IMR-90 (cell line): ENCODE measurements at regions not wholly inside any gene's neighbourhood (a gene's known extent, or its start where the extent isn't known, plus 50 kb on each side); places are given as distances from the start of the nearest gene placed in this dataset.

Source experiments
- ATAC-seq: fragments of 200-7000 bp; cut with Tn5 transposase; 2 replicates; pipeline ENCODE4 v1.9.1; 2020; ENCODE audit warnings: low read depth, mild to moderate bottlenecking, moderate library complexity
- BruUV-seq: library from RNA; stranded (reverse); fragments of 400-500 nt; replicated peaks from 2 replicates; lab custom pipeline; 2021; lab: Mats Ljungman, UMichigan
- CTCF ChIA-PET: fragments of 300-600 bp; formaldehyde crosslinking; extraction: SDS; loops from one replicate; lab custom pipeline; 2021; ENCODE audit warnings: antibody characterized with exemption; lab: Yijun Ruan, JAX
- POLR2A ChIA-PET: fragments of 300-600 bp; sonication (Branson Sonifier 250); formaldehyde crosslinking; loops from one replicate; lab custom pipeline; 2022; ENCODE audit warnings: antibody characterized with exemption; ENCODE audit not compliant: unreplicated experiment; lab: Charles Lee
- DNase-seq: peaks from one replicate; pipeline ENCODE4 v3.0.0; 2013
- H2AFZ ChIP-seq: replicated peaks from 2 replicates; pipeline ENCODE3; 2013; ENCODE audit warnings: low read length, mild to moderate bottlenecking; ENCODE audit not compliant: poor library complexity
- H2AK5ac ChIP-seq: 2 replicates; pipeline ENCODE4 v1.6.1; 2013; ENCODE audit warnings: low read depth, low read length, inconsistent platforms
- H2AK9ac ChIP-seq: replicated peaks from 2 replicates; pipeline ENCODE3; 2013; ENCODE audit warnings: mild to moderate bottlenecking, low read depth, low read length, moderate library complexity; ENCODE audit not compliant: poor library complexity
- H2BK120ac ChIP-seq: 2 replicates; pipeline ENCODE4 v1.6.1; 2013; ENCODE audit warnings: low read depth, low read length, inconsistent platforms
- H2BK15ac ChIP-seq: 3 replicates; pipeline ENCODE4 v1.6.1; 2013; ENCODE audit warnings: low read depth, low read length, inconsistent platforms
- H2BK20ac ChIP-seq: 2 replicates; pipeline ENCODE4 v1.6.1; 2013; ENCODE audit warnings: low read depth, mild to moderate bottlenecking, inconsistent platforms, low read length, moderate library complexity
- H2BK5ac ChIP-seq: 2 replicates; pipeline ENCODE4 v1.6.1; 2013; ENCODE audit warnings: mild to moderate bottlenecking, low read depth, low read length, inconsistent platforms; ENCODE audit not compliant: poor library complexity, severe bottlenecking
- H3K14ac ChIP-seq: replicated peaks from 2 replicates; pipeline ENCODE4 v1.6.1; 2013; ENCODE audit warnings: low read depth, low read length, inconsistent platforms
- H3K18ac ChIP-seq: 2 replicates; pipeline ENCODE4 v1.6.1; 2013; ENCODE audit warnings: low read depth, low read length, control low read depth
- H3K23ac ChIP-seq: 2 replicates; pipeline ENCODE4 v1.6.1; 2013; ENCODE audit warnings: low read depth, low read length, inconsistent platforms
- H3K27ac ChIP-seq: 2 replicates; pipeline ENCODE4 v1.5.1; 2013; ENCODE audit warnings: mild to moderate bottlenecking, control low read depth, low read length; ENCODE audit not compliant: insufficient read depth
- H3K27me3 ChIP-seq: 2 replicates; pipeline ENCODE4 v1.6.1; 2013; ENCODE audit warnings: low read length; ENCODE audit not compliant: control insufficient read depth, insufficient read depth
- H3K36me3 ChIP-seq: 2 replicates; pipeline ENCODE4 v1.6.1; 2013; ENCODE audit warnings: low read length, mixed read lengths; ENCODE audit not compliant: control insufficient read depth, insufficient read depth
- H3K4ac ChIP-seq: 2 replicates; pipeline ENCODE4 v1.6.1; 2013; ENCODE audit warnings: low read depth, low read length, inconsistent platforms
- H3K4me1 ChIP-seq: 2 replicates; pipeline ENCODE4 v1.6.1; 2013; ENCODE audit warnings: low read length, mixed read lengths; ENCODE audit not compliant: control insufficient read depth, insufficient read depth
- H3K4me2 ChIP-seq: 2 replicates; pipeline ENCODE4 v1.6.1; 2013; ENCODE audit warnings: low read depth, mild to moderate bottlenecking, control low read depth, low read length, moderate library complexity
- H3K4me3 ChIP-seq: 2 replicates; pipeline ENCODE4 v1.5.1; 2013; ENCODE audit warnings: low read depth, mild to moderate bottlenecking, control low read depth, low read length, moderate library complexity; ENCODE audit not compliant: insufficient read depth
- H3K56ac ChIP-seq: 2 replicates; pipeline ENCODE4 v1.6.1; 2013; ENCODE audit warnings: low read length, inconsistent platforms; ENCODE audit not compliant: insufficient read depth; ENCODE audit errors: extremely low read depth
- H3K79me1 ChIP-seq, 2 experiments: 2 replicates each; pipeline ENCODE4 v1.6.1; 2013; ENCODE audit warnings: low read length in 2 of 2, inconsistent platforms in 1 of 2, low read depth in 1 of 2
- H3K9ac ChIP-seq: 2 replicates; pipeline ENCODE4 v1.6.1; 2013; ENCODE audit warnings: low read depth, low read length, control low read depth
- H3K9me1 ChIP-seq: 2 replicates; pipeline ENCODE4 v1.6.1; 2013; ENCODE audit warnings: low read length, inconsistent platforms; ENCODE audit not compliant: insufficient read depth
- H3K9me3 ChIP-seq: 2 replicates; pipeline ENCODE4 v1.6.1; 2013; ENCODE audit warnings: low read length; ENCODE audit not compliant: control insufficient read depth, insufficient read depth
- H4K20me1 ChIP-seq: 2 replicates; pipeline ENCODE4 v1.6.1; 2013; ENCODE audit warnings: low read length, inconsistent platforms; ENCODE audit not compliant: insufficient read depth
- H4K5ac ChIP-seq: 2 replicates; pipeline ENCODE4 v1.6.1; 2013; ENCODE audit warnings: mild to moderate bottlenecking, low read depth, low read length, control low read depth
- H4K8ac ChIP-seq, 2 experiments: 2 replicates each; pipeline ENCODE4 v1.6.1; 2013; ENCODE audit warnings: low read depth in 2 of 2, low read length in 2 of 2, control low read depth in 1 of 2, inconsistent platforms in 1 of 2
- H4K91ac ChIP-seq: 2 replicates; pipeline ENCODE4 v1.6.1; 2013; ENCODE audit warnings: low read depth, low read length, inconsistent platforms; ENCODE audit not compliant: insufficient read depth
- MAFK ChIP-seq: IDR thresholded peaks from 2 replicates; pipeline ENCODE4 v1.6.1; 2012; ENCODE audit warnings: low read depth, low read length, improper control_type of control experiment
- POLR2A ChIP-seq: IDR thresholded peaks from 2 replicates; pipeline ENCODE4 v1.6.1; 2012; ENCODE audit warnings: mild to moderate bottlenecking, low read depth, low read length
- WGBS, 2 experiments: methylation state at CpG; one replicate each; pipeline versions ENCODE4 v1.1.5 to v1.1.7; 2013; ENCODE audit warnings: missing lambda C conversion rate in 2 of 2; ENCODE audit not compliant: insufficient read length in 1 of 2; ENCODE audit errors: extremely low coverage in 2 of 2; 5-methylcytosine and 5-hydroxymethylcytosine counted together
- dilution Hi-C: fragments of 300-500 bp; cut with HindIII; formaldehyde crosslinking; loops from one replicate; pipeline ENCODE4 v1.14.3; 2018; ENCODE audit warnings: low sequenced_read_pairs; ENCODE audit not compliant: unreplicated experiment
- in situ Hi-C: fragments of 300-500 bp; cut with MboI; formaldehyde crosslinking; loops from 3 replicates; pipeline ENCODE4 v1.14.3; 2019; ENCODE audit warnings: low sequenced_read_pairs, inconsistent platforms, mixed read lengths
- intact Hi-C: fragments of 100-400 bp; cut with micrococcal nuclease; formaldehyde crosslinking; loops from 2 replicates; pipeline ENCODE4 v1.10.0; 2022

DNA sequence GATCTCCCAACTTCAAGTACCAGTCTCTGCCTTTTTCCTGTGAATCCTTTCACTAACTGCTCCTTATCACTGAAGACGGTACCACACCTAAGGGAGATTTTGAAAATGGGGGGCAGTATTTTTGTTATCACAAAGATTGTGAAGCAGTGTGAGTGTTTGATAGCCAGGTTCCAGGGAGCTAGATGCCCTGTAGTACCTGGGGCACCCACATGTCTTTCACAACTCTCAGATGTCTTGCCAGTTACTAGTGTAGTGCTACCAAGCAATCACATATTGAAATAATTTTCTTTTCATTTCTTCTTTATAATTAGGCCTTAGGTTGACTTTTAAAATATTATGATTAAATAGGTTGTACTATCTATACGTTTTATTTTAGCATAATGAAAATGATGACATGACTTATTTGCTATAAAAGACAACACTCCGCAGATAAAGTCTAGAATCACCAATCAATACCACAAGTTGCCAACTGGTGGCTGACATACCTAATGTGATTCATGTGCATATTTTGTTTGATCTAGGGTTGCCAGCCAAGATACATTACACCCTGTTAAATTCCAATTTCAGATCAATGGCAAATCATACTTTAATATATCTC is 215.9 kb downstream of the EXOC5 start:
- H2AFZ ChIP-seq = no peak overlapping the region
- no peak overlapping the region for H2AK5ac ChIP-seq
- ATAC-seq = no peak
- H3K9ac ChIP-seq = no peak overlapping the region
- H3K23ac ChIP-seq = no peak overlapping the region
- H2BK5ac ChIP-seq = no peak overlapping the region
- no peak overlapping the region for H2BK20ac ChIP-seq
- H3K9me3 ChIP-seq = 0 out of 2 replicates have a peak, but pooled peaks cover 2% of the 10 kb centered on the region
- no peaks in the 10 kb centered on the region for H3K27me3 ChIP-seq
- no peak overlapping the region for H3K14ac ChIP-seq
- no peak overlapping the region for H3K4me3 ChIP-seq
- intact Hi-C loops (no loop called here), dilution Hi-C loops (no loop called here), in situ Hi-C loops (no loop called here)
- no peaks in the 10 kb centered on the region for H3K79me1 ChIP-seq
- no TSS peak for BruUV-seq
- H2BK120ac ChIP-seq = no peak overlapping the region
- H3K9me1 ChIP-seq = no peaks in the 10 kb centered on the region
- no peak overlapping the region for H3K4ac ChIP-seq
- ChIA-PET CTCF (interaction anchor here (0.9 kb wide), 1 partner anchor 16 kb away, joined by 3 read pairs; no protein-coding TSS in a partner anchor), POLR2A (no interaction called here)
- WGBS, 2 experiments = no CpG with 5 or more reads among the region's 3 CpGs
- no peak overlapping the region for H2BK15ac ChIP-seq
- H3K36me3 ChIP-seq = no peaks in the 10 kb centered on the region
- no peak overlapping the region for H3K27ac ChIP-seq
- H3K4me2 ChIP-seq = no peak overlapping the region
- no peaks in the 10 kb centered on the region for H4K20me1 ChIP-seq
- no peaks in the 10 kb centered on the region for H3K4me1 ChIP-seq
- H2AK9ac ChIP-seq = no peak overlapping the region
- no peak overlapping the region for H3K18ac ChIP-seq
- H4K8ac ChIP-seq = no peak overlapping the region
- no peak overlapping the region for H4K5ac ChIP-seq
- no peak overlapping the region for H4K91ac ChIP-seq
- DNase-seq = no peak
- TF ChIP-seq MAFK = peak; percentile 25; the same call in 1 of the 2 replicates
- no peak for TF ChIP-seq POLR2A
- no peak overlapping the region for H3K56ac ChIP-seq
